Type B pancreatic cell (in vitro differentiated cells): ENCODE measurements at regions not wholly inside any gene's neighbourhood (a gene's known extent, or its start where the extent isn't known, plus 50 kb on each side); places are given as distances from the start of the nearest gene placed in this dataset.
"Not testable (repeated sequence)": the region's sequence is repeated elsewhere in the genome, so short reads cannot be mapped to it uniquely, and the experiment has no call there.

Experiments used
- DNase-seq: peaks from one replicate; pipeline ENCODE4 v3.0.0; 2021; ENCODE audit warnings: mixed read lengths; ENCODE audit not compliant: unreplicated experiment; ENCODE audit errors: extremely low spot score
- H3K27ac Mint-ChIP-seq: 2 replicates; pipeline ENCODE4 v1.8.0; 2021; ENCODE audit warnings: mild to moderate bottlenecking, mixed read lengths
- H3K27me3 Mint-ChIP-seq: 2 replicates; pipeline ENCODE4 v1.8.0; 2021; ENCODE audit warnings: mixed read lengths
- H3K36me3 Mint-ChIP-seq: 2 replicates; pipeline ENCODE4 v1.8.0; 2021; ENCODE audit warnings: mixed read lengths
- H3K4me1 Mint-ChIP-seq: one replicate; pipeline ENCODE4 v1.8.0; 2021; ENCODE audit warnings: mixed read lengths; ENCODE audit not compliant: unreplicated experiment
- H3K4me3 Mint-ChIP-seq: 2 replicates; pipeline ENCODE4 v1.8.0; 2021; ENCODE audit warnings: mild to moderate bottlenecking, mixed read lengths
- H3K9me3 Mint-ChIP-seq: 2 replicates; pipeline ENCODE4 v1.8.0; 2021; ENCODE audit warnings: mixed read lengths
- CTCF ChIP-seq: fragments of 200-600 bp; sonication (generic); conservative IDR thresholded peaks from 2 replicates; pipeline ENCODE4 v1.5.0; 2021; ENCODE audit warnings: antibody characterized with exemption, mild to moderate bottlenecking

- DNase-seq = no peak
- Mint-ChIP-seq H3K9me3 (no peaks in the 10 kb centered on the region), H3K4me1 (no peaks in the 10 kb centered on the region), H3K4me3 (no peak overlapping the region), H3K36me3 (no peaks in the 10 kb centered on the region), H3K27ac (no peak overlapping the region), H3K27me3 (peaks cover 25% of the 10 kb centered on the region)
- TF ChIP-seq CTCF = no peak
Observed at GRCh38 chr13:22944378-22944777, 236.4 kb upstream of the SGCG start.

- Mint-ChIP-seq H3K4me1 (no peaks in the 10 kb centered on the region), H3K4me3 (no peak overlapping the region), H3K27ac (no peak overlapping the region), H3K9me3 (peaks cover 5% of the 10 kb centered on the region), H3K36me3 (peaks cover 3% of the 10 kb centered on the region), H3K27me3 (peaks cover 28% of the 10 kb centered on the region)
- no peak for DNase-seq
- TF ChIP-seq CTCF = no peak
Observed at GRCh38 chr13:22945321-22946226, 235.2 kb upstream of the SGCG start.

- H3K27ac Mint-ChIP-seq = no peak overlapping the region
- H3K36me3 Mint-ChIP-seq = peaks cover 4% of the 10 kb centered on the region
- H3K27me3 Mint-ChIP-seq = peaks cover 23% of the 10 kb centered on the region
- H3K9me3 Mint-ChIP-seq = peaks cover 7% of the 10 kb centered on the region
- TF ChIP-seq CTCF = no peak
- DNase-seq = peak; percentile 16
- no peaks in the 10 kb centered on the region for H3K4me1 Mint-ChIP-seq
- H3K4me3 Mint-ChIP-seq = no peak overlapping the region
Observed at GRCh38 chr13:22948421-22948820, 232.4 kb upstream of the SGCG start.

GRCh38 chr13:22952018-22952417 lies 228.8 kb upstream of the SGCG start:
- H3K27me3 Mint-ChIP-seq, H3K9me3 Mint-ChIP-seq, H3K36me3 Mint-ChIP-seq, DNase-seq, H3K27ac Mint-ChIP-seq, H3K4me3 Mint-ChIP-seq, H3K4me1 Mint-ChIP-seq: not testable (repeated sequence)

- H3K4me1 Mint-ChIP-seq, H3K27ac Mint-ChIP-seq, H3K27me3 Mint-ChIP-seq, DNase-seq, H3K4me3 Mint-ChIP-seq, H3K36me3 Mint-ChIP-seq, H3K9me3 Mint-ChIP-seq: not testable (repeated sequence)
Observed at GRCh38 chr13:22955147-22955546, 225.6 kb upstream of the SGCG start.

- H3K4me1 Mint-ChIP-seq, H3K36me3 Mint-ChIP-seq, DNase-seq, H3K4me3 Mint-ChIP-seq, H3K27me3 Mint-ChIP-seq, H3K27ac Mint-ChIP-seq, H3K9me3 Mint-ChIP-seq: not testable (repeated sequence)
Observed at GRCh38 chr13:22956456-22957115, 224.2 kb upstream of the SGCG start.

- H3K36me3 Mint-ChIP-seq, H3K4me1 Mint-ChIP-seq, H3K27me3 Mint-ChIP-seq, H3K9me3 Mint-ChIP-seq, DNase-seq, H3K4me3 Mint-ChIP-seq, H3K27ac Mint-ChIP-seq: not testable (repeated sequence)
Observed at GRCh38 chr13:22959859-22960258, 220.9 kb upstream of the SGCG start.
